SH-SY5Y (cell line): ENCODE measurements at regions not wholly inside any gene's neighbourhood (a gene's known extent, or its start where the extent isn't known, plus 50 kb on each side); places are given as distances from the start of the nearest gene placed in this dataset.

Experiments
- GATA2 ChIP-seq: IDR thresholded peaks from 2 replicates; pipeline ENCODE4 v1.6.1; 2011; ENCODE audit warnings: mild to moderate bottlenecking, low read depth, low read length
- GATA3 ChIP-seq: IDR thresholded peaks from 2 replicates; pipeline ENCODE4 v1.6.1; 2011; ENCODE audit warnings: low read depth, mild to moderate bottlenecking, low read length, moderate library complexity

- TF ChIP-seq GATA2 (no peak), GATA3 (no peak)
Observed at GRCh38 chr12:113664224-113664681, 192.6 kb upstream of the LHX5 start.

DNA sequence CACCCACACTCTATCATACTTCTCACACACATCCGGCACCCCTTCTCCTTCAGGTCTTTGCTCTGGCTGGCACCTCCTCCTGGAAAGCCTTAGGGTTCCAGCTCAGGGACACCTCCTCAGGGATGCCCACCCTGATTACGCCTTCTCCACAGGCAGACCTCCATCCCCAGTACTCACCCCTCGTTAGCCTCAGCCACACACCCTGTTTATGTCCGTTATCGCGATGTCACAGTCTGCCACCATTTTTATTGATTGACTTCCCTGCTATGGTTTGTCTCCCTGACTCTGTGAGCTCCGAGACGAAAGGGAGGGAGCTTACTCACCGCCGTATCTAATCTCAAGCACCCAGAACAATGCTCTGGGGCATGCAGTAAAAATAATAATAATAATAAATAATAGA, 191.7 kb upstream of the LHX5 start:
- no peak for TF ChIP-seq GATA3
- TF ChIP-seq GATA2: no peak

- TF ChIP-seq GATA3: no peak
- no peak for TF ChIP-seq GATA2
Observed at GRCh38 chr12:113660936-113661335, 189.3 kb upstream of the LHX5 start.

- TF ChIP-seq GATA3: no peak
- TF ChIP-seq GATA2: no peak
Observed at GRCh38 chr12:113659416-113659815, 187.7 kb upstream of the LHX5 start.

- TF ChIP-seq GATA3 (no peak), GATA2 (no peak)
Observed at GRCh38 chr12:113659015-113659414, 187.3 kb upstream of the LHX5 start.

DNA sequence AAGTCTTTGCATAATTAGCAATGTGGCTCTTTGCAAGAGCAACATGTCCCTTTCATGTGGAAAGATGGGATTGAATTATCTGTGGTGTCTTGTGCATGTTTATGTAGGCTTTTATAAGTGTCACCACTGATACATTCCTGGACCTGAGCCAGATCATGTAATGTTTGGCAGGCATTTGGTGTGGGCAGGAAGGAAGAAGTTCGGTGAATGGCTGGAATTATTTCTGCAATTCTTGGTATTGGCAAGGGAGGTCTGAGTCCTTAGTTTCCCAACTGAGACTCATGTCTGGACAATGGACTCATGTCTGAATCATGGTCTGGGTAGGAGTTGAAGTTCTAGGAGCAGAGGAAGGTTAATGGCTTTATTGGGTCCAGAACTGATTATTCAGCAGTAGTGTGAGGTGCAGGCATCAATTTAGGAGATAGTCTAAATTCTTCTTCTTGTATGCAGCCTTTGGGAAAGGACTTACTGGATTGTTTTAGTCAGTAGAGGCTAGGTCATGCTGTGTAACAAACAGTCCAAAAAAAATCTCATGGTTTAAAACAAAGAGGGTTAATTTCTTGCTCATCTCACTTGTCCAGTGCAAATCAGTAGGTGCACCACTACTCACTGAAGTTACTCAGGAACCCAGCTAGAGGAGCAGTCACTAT, 186.5 kb upstream of the LHX5 start:
- TF ChIP-seq GATA3 (no peak), GATA2 (no peak)

DNA sequence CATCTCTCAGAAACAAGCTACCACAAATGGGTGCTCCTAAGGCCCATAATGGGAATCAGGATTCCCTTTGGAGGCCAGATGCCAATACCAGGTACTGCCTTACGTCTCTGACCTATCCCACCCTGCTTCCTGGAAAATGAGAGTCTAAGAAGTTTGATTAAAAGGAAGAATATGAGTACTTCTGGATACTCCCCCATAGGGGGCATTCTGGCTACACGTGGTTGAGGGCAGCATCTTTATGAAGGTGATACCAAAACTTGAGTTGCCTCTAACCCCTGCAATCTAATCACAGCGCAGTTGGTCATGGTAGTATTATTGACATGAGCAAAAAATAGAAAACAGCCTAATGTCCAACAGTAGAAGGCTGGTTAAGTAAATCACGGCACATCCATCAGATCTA, 184.2 kb upstream of the LHX5 start:
- TF ChIP-seq GATA3 (no peak), GATA2 (no peak)

- TF ChIP-seq GATA3: no peak
- no peak for TF ChIP-seq GATA2
Observed at GRCh38 chr12:113655479-113655878, 183.8 kb upstream of the LHX5 start.

DNA sequence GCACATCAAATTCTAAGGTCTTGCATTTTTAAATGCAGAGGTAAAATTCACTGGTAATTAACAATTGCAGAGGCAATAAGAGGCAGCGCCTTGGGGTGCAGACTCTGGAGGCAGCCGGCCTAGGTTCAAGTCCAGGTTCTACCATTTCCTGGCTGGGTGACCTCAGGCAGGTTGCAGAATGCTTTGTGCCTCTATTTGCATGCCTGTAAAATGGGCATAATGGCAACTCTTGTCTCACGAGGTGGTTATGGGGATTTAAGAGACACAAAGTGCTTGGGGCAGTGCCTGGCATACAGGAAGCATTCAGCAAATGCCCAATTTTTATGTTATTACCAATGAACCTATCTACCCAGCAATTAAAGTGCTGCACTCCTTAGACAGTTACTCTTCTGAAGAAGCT, 180.0 kb upstream of the LHX5 start:
- TF ChIP-seq GATA3 (no peak), GATA2 (no peak)

GRCh38 chr12:113650476-113650875, 178.8 kb upstream of the LHX5 start:
- TF ChIP-seq GATA3: no peak
- TF ChIP-seq GATA2: no peak

DNA sequence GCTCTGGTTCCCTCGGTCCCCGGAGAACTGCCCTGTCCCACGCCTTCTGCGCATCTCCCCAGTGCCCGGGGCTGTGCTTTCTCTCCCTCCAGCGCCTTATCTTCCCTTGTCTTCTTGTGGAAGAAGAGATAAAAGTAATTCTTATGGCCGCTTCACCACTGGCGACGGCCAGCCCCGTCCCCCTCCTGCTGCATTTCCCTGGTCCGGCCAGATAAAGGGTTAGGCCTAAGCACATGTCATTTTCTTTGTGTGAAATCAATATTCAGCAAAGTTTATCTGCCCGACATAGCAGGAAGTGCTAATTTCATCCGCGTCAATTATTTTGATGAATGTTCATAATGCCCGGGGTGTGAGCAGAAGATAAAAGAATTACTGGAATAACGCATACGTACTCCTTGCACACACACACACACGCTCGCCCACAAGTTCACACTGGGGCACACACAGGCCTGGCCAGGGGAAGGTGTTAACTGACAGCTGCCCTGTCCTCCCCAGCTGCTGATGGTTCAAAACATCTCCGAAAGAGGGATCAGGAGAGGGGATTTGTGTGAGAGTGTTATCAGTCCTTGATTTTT, 177.7 kb upstream of the LHX5 start:
- TF ChIP-seq GATA3 (no peak), GATA2 (peak; percentile 24)

DNA sequence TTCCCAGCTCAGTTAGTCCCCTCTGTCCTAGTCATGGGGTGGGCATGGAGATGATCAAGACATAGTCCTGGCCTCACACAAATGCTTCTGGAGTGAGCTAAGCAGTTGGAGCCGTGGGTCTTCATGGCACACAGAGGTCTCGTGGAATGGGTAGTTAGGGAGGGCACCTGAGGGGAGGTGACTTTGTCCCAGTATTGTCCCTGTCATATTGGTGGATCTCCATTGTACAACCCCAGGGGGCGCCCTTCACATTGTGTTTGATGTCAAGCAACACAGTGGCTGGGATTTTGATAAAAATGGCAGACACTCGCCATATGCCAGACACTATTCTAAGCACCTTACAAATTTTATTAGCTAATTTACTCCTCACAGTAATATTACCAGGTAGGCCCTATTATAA, 175.4 kb upstream of the LHX5 start:
- TF ChIP-seq GATA2: no peak
- TF ChIP-seq GATA3: no peak

DNA sequence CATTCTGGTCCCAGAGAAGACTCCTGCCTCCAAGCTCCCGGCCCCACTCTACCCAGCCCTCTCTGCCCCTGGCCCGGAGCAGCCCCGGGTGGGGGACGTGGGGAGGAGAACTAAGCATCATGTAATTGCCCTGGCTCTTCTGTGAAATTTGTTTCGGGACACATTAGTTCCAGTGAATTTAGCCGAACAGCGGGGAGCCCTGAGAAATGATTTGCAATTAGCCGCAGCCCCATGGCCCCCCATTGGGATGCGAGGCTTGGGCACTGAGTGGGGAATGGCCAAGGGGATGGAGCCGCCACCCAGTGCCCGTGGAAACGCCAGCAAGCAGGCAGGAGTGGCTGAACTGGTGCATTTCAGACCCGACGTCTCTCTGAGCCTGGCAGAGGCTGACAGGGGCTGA, 173.9 kb upstream of the LHX5 start:
- no peak for TF ChIP-seq GATA2
- TF ChIP-seq GATA3: no peak

DNA sequence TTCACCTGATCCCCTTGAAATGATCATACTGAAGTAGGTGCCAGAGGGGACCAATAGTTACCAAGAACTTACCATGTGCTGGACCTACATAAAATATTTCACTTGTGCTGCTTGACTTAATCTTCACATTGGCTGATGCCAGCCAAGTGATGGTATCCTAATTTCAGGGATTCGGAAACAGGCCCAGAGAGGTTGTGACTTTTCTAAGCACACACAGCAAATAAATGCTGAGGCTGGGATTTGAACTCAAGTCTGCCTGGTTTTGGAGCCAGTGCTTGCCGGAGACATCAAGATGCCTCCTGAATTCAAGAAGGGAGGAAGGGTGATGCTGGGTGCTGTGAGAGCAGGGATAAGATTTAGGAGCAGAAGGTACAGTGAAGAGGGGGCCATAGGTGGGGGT, 173.5 kb upstream of the LHX5 start:
- no peak for TF ChIP-seq GATA3
- no peak for TF ChIP-seq GATA2

- TF ChIP-seq GATA2 (no peak), GATA3 (no peak)
Observed at GRCh38 chr12:113643177-113643974, 171.7 kb upstream of the LHX5 start.

- TF ChIP-seq GATA2 (no peak), GATA3 (no peak)
Observed at GRCh38 chr12:113642672-113643071, 171.0 kb upstream of the LHX5 start.
